ENCODE measurements at regions not wholly inside any gene's neighbourhood (a gene's known extent, or its start where the extent isn't known, plus 50 kb on each side); places are given as distances from the start of the nearest gene placed in this dataset.
"Not testable (repeated sequence)": the region's sequence is repeated elsewhere in the genome, so short reads cannot be mapped to it uniquely, and the experiment has no call there.

GRCh38 chr11:25775603-25776002 lies 556.3 kb upstream of the ANO3 start:
- DNase-seq, result no peak

GRCh38 chr11:25776238-25776637 lies 555.7 kb upstream of the ANO3 start:
- no peak for DNase-seq

DNA sequence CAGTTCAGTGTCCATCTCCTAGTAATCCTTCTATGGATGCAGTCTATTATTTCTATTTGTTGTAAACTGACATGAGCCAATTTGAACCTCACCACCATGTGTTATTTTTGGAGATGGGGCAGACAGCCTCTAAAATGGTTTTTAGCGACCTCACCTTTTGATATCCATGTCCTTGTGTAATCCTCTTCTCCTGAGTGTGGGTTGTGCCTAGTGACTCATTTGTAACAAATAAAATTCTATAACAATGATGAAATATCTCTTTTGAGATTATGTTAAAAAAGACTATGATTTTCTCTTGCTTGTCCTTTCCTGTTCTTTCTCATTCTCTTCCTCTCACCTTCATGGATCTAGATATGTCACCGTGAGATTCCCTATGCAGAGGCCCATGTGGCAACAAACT lies 554.6 kb upstream of the ANO3 start:
- DNase-seq, result no peak

DNA sequence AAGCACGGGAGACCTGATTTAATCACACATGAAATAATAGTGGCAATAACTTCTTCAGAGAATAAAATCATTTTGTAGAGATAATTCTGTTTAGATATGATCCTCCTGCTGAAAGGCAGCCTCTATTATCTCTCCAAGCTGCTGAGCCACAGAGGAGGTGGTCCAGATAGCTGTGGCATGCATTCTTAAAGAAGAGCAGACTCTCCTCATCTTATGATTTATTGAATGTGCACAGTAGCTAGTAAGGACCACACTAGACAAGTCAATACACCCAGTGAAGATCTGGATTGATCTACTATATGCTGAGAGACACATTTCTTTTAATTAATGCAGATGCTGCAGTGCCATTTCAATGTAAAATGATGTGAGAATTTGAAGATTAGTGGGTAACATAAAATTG lies 552.9 kb upstream of the ANO3 start:
- DNase-seq, result no peak

GRCh38 chr11:25787416-25787815 lies 544.5 kb upstream of the ANO3 start:
- DNase-seq, result no peak

DNA sequence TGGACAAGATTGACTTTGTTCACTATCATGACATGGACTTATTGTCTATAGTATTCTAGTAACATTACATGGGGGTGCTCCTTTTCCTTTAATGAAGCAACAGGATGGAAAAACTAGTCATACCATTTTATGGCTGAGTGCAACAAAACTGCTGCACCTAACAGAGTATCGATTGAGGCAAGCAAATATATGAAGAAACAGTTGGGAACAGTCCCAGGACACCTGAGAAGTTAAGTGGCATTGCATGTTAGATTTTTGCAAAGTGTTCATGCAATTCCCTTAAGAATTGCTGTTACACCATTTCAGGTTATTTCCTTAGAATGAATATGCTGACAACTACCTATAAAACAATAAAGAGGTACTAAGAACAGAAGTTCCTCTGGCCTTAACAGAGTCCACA lies 541.5 kb upstream of the ANO3 start:
- DNase-seq, result no peak

- no peak for DNase-seq
Observed at GRCh38 chr11:25793637-25794036, 538.3 kb upstream of the ANO3 start.

- no peak for DNase-seq
Observed at GRCh38 chr11:25794804-25795203, 537.1 kb upstream of the ANO3 start.

GRCh38 chr11:25816411-25816810 lies 515.5 kb upstream of the ANO3 start:
- DNase-seq, result no peak

DNA sequence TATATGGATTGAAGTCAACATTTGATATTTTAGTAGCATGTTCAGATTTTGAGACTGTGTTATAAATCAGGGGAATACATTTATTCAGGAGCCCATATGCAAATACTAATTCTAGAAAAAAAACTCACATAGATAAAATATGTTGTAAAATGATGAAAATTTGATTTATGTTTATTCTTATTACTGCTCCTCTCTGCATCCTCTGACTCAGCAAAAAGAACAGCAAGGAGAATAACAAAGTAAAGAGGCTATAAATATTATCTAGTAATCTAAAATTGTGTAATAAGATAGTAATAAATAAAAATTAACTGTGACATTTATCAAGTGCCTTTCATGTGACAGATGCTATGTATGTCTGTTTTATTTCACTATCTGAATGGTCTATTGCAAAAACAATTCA lies 507.2 kb upstream of the ANO3 start:
- DNase-seq, result no peak

- not testable (repeated sequence) for DNase-seq
Observed at GRCh38 chr11:25831485-25831884, 500.4 kb upstream of the ANO3 start.

DNA sequence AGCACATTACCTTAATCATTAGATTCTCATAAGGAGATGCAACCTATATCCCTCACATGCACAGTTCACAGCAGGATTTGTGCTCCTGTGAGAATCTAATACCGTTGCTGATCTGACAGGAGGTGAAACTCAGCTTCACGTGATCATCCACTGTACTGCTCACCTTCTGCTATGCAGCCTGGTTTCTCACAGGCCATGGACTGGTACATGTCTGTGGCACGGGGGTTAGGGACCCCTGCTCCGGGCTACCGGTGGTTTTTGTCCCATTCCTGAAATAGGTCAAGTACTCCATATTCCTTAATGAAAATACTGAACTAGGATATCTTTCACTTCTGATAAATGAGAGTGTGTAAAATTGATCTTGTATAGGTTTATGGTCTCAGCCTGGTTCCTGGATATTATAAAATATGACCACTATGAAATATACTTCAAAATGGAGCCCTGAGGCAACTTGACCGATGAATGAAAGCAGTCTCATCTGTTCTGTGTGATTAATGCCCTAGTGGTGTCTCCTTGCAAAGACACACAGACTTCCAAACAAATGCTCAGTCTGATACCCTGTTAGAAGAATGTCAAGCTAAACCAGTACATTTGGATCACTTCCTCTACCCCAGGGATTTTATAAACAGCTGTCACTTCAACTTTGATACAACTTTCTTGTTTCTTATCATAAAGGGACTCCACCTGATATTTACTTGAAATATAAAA lies 492.9 kb upstream of the ANO3 start:
- peak; percentile 26 for DNase-seq

GRCh38 chr11:25844811-25845210 lies 487.1 kb upstream of the ANO3 start:
- no peak for DNase-seq

GRCh38 chr11:25855916-25856315 lies 476.0 kb upstream of the ANO3 start:
- DNase-seq, result no peak

DNA sequence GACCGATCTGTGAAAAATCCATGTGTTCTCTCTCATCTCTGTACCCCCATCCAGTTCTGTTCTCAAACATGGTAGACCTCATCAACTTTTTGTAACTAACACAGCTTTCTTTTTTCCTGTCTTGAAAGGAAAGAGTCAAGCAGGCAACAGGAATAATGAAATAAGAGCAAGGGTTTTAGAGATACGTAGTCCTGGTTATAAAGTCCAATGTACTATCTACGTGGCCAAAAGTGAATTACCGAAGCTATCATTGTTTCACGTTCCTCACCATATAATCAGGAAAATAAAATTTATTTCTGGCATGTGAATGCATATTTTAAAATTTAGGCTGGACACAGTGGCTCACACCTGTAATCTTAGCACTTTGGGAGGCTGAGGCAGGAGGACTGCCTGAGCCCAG lies 472.2 kb upstream of the ANO3 start:
- no peak for DNase-seq

DNA sequence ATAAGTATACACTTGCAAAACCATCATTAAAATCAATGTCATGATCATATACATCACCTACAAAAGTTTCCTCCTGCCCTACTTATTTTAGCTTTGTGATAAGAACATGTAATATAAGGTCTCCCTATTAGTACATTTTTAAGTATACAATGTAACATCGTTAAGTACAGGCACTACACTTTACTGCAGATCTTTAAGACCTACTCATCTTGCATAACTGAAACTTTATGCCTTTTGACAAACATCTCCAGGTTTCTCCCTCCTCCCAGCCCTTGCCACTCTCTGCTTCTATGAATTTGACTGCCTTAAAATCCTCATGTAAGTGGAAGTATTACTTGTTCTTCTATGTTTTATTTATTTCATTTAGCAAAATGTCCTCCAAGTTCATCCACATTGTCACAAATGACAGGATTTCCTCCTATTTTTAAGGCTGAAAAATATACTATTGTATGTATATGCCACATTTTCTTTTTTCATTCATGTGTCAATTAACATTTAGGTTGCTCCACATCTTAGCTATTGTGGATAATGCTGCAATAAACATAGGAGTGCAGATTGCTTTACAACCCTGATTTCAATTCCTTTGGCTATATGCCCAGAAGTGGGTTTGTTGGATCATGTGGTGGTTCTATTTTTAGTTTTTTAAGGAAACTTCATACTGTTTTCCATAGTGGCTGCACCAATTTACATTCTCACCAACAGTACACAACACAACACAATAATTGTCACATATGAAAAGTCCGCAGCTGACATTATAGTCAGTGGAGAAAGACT lies 471.1 kb upstream of the ANO3 start:
- peak; percentile 20 for DNase-seq

- no peak for DNase-seq
Observed at GRCh38 chr11:25862159-25862558, 469.8 kb upstream of the ANO3 start.

DNA sequence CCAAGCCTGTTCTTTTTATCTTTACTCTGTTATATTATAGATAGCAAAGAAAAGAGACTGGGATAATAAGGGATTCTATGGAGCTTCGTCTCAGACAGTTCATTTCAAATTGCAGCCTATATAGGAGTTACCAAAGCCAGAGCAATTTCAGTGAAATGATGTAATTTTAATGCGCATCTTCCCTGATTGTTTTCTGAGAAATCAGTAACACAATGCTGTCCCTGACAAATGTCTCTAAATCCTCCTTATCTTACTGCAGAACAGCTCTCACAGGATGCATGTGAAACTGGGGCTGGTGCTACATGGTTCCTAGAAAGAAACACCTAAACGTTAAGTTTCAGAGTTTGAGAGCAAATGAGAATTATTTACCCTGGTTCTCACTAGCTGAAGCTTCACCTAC lies 467.9 kb upstream of the ANO3 start:
- DNase-seq, result no peak

DNA sequence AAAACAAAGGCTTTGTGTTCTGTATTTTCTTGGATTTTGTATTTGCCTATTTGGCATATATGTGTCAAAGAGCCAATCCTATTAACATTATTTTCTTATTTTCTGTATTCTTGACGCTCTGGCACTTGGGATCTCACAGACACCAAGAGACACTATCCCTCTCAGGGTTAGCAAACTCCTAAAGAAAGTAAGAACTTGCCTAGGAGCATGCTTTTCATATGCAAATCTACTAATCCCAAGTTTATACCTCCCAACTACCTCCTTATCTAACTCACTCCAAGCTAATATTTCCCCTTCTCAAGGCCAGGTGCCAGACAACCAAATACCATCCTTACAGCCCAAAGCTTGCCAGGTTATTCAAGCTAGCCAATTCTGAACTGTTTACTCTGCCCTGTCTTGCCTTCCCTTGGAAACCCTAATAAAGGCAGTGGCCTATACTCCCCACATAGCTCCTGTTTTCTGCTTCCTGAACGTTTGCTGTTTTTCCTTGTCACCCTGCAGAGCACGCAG lies 455.4 kb upstream of the ANO3 start:
- DNase-seq, result no peak

DNA sequence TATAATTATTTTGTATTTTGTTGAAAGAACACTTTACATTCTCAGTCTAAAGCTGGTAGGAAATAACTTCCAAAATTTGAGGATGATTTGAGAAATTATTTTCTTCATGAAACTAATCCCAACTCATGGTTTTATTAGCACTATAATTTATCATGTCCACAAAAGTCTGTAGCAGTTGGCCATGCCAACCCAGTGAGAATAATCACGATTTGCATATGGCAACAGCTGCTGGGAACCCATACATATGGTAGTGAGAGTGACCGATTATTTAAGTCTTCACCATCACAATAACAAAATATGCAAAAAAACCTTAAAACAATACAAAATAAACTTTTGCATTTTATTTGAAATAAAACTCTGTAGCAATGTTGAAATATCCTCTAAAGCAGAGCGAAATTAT lies 445.9 kb upstream of the ANO3 start:
- DNase-seq, result no peak

GRCh38 chr11:25890626-25891260 lies 441.2 kb upstream of the ANO3 start:
- DNase-seq, result no peak

- no peak for DNase-seq
Observed at GRCh38 chr11:25891960-25892359, 440.0 kb upstream of the ANO3 start.

DNA sequence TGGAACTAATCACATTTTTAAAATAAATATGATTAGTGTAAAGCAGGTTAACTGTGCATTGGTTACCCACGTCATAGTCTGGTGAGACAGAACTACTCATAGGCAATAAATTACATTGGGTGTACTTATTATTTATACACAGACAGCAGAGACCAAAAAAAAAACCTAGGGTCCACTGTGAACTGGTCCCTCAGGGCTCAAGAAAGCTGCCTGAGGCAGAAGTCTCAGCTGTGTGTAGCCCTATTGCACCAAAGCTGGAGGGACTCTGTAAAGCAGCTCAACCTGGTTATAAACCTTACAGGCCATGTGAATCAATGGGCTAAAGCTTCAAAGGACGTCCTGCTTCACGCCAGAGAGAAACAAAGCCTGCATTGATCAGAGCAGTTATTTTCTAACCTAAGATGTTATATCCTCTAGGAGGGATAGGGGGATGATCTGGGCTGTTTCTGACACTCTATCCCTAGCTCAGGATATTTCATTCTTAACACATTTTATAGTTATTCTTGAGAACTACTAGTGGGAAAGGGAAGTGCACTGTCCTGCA lies 432.2 kb upstream of the ANO3 start:
- DNase-seq, result no peak

GRCh38 chr11:25900814-25901213 lies 431.1 kb upstream of the ANO3 start:
- no peak for DNase-seq
